GM19240 (cell line): ENCODE measurements at regions not wholly inside any gene's neighbourhood (a gene's known extent, or its start where the extent isn't known, plus 50 kb on each side); places are given as distances from the start of the nearest gene placed in this dataset.

ENCODE experiments used
- DNase-seq: peaks from one replicate; pipeline ENCODE4 v3.0.0; 2011; ENCODE audit warnings: low spot score; ENCODE audit not compliant: insufficient read length

- no peak for DNase-seq
Observed at GRCh38 chr1:34270181-34270580, 93.5 kb downstream of the C1orf94 start.

DNA sequence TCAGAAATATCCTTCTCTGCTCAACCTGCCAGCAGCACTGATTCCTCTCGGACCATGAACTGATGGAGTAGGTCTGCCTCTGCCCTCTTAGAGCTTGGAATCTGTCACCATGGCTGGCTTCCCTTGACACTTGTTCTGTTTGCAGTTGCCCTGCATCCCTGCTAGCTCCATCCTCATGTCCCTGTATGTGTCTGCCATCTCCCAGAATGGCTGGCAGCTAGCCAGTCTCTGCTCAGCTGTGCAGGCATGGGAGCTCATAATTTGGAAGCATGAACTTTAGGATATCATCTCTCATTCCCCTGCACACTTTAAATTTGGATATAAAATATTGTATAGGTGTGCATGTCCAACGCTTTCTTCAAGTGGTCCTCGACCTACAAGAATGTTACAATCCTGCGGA lies 95.4 kb downstream of the C1orf94 start:
- no peak for DNase-seq

DNA sequence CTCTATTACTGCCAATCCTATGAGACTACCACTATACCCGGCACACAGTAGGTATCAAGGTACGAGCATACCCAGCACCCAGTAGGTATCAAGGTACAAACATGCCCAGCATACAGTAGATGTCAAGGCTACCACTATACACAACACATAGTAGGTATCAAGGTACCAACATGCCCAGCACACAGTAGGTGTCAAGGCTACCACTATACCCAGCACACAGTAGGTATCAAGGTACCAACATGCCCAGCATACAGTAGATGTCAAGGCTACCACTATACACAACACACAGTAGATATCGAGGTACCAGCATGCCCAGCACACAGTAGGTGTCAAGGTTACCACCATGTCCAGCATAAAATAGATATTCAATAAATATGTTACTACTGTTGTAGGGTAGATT lies 98.4 kb downstream of the C1orf94 start:
- no peak for DNase-seq

GRCh38 chr1:34276606-34277005 lies 99.9 kb downstream of the C1orf94 start:
- DNase-seq, result no peak

- no peak for DNase-seq
Observed at GRCh38 chr1:34277150-34277549, 100.4 kb downstream of the C1orf94 start.

GRCh38 chr1:34278211-34278610 lies 101.5 kb downstream of the C1orf94 start:
- no peak for DNase-seq

- DNase-seq, result no peak
Observed at GRCh38 chr1:34279971-34280370, 103.3 kb downstream of the C1orf94 start.

DNA sequence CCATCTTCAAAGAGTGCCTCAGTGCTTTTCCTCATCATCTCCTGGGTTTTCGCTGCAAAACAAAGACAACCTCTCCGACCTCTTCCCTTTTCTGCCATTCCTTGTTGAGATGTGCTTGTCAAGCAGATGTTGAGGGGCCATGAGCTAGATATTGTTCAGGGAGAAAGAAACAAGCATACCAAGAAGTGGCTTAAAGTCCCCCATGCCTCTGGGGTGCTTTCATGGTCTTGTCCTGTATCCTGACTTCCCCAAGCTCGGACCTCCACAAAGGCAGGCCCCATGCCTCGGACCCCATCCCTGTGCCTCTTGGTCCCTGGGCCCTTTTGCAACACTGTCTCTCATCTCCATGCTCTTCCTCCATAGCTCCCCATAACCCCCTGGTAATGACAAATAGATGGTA lies 103.8 kb downstream of the C1orf94 start:
- DNase-seq, result no peak

GRCh38 chr1:34283142-34283541 lies 106.4 kb downstream of the C1orf94 start:
- no peak for DNase-seq

DNA sequence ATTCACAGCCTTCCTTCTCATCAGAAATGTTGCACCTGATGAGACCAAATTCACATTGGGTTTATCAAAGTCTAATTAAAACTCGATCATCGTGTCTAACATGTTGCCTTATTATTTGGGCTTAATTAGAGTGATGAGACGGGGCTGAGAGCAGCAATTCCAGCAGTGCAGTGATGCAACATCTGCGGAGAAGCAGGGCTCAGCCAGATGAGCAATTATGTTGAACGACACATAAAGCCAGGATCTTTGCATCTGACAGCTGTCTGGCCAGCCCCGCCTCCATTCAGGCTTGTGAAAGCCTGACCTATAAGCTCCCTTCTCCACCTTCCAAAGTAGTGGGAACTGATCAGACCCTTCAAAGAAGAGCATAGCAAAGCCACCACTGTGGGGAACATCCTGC lies 109.8 kb downstream of the C1orf94 start:
- no peak for DNase-seq

GRCh38 chr1:34290831-34291230 lies 114.1 kb downstream of the C1orf94 start:
- no peak for DNase-seq

DNA sequence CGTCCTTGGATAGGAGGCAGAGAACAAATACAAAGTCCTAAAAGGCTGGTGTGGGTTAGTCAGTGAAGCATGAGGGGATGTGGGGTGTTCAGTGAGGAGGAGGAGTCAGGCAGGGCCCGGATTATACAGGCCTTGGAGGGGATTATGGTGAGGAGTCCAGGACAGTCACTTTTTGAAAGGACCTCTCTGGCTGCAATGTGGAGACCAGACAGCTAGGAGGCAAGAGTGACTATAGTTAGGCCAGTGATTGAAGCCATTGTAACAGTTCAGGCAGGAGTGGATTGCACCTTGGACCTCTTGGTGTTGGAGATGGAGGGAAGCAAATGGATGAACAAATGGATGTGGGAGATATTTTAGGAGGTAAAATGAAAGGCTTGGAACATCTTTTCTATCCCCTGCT lies 115.8 kb downstream of the C1orf94 start:
- no peak for DNase-seq

- no peak for DNase-seq
Observed at GRCh38 chr1:34296059-34296458, 119.4 kb downstream of the C1orf94 start.

DNA sequence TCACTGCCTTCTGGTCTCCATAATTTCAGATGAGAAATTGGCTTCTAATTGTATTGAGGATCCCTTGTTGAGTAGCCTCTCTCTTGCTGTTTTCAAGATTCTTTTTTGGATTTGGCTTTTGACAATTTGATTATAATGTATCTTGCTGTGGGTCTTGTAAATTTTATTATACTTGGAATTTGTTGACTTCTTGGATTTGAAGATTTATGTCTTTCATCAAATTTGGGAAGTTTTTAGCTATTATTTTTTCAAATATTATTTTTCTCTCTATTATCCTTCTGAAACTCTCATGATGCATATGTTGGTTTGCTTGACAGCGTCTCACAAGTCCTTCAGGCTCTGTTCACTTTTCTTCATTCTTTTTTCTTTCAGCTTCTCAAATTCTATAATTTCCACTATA lies 126.1 kb downstream of the C1orf94 start:
- no peak for DNase-seq

DNA sequence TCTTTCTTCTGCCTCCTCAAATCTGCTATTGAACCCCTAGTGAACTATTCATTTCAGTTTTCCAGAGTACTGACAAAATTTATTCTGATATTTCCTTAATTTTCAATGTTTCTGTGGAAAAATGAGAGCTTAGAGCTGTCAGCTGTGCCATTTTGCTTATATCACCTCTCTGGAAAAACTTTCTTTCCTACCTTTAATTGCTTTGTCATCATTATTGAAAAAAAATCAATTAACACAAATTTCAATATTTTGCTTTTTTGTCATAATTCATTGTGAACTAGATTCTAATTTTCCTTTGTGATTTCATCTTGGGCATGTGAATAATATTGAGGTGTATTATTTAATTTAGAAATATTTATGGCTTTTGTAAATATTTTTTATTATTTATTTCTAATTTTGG lies 126.5 kb downstream of the C1orf94 start:
- no peak for DNase-seq

DNA sequence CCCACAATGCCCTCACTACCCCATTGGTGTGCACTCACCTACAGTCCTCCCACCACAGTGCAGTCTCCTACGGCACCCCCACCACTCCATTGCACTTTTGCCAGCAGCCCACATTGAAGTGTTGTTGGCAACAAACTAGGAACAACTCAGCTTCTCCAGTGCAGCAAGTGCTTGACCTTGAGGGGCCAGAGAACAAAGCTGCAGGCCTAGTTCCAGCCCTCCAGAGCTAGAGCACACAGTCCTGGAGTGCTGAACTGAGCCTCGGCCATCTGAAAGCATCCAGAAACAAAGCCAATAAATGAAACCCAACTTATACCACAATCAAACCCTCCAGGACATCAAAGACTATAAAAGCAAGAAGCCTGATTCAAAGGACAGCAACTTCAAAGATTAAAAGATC lies 129.9 kb downstream of the C1orf94 start:
- DNase-seq, result no peak

DNA sequence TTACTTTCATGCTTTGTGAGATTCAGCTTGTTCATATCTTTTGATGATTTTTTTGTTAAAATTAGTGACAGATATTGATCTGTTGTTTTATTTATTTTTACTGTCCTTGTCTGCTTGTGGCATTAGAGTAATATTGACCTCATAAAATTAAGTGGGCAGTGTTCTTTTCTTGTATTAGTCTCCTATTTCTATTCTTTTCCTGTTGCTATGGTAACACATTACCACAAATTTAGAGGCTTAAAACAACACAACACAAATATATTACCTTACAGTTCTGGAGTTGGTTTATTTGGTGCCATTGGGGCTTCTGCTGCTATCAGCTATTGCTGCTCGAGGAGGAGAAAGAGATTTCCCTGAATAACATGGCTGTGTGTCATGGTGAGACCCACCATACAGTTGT lies 135.7 kb downstream of the C1orf94 start:
- DNase-seq, result no peak

- no peak for DNase-seq
Observed at GRCh38 chr1:34315974-34316373, 139.3 kb downstream of the C1orf94 start.

DNA sequence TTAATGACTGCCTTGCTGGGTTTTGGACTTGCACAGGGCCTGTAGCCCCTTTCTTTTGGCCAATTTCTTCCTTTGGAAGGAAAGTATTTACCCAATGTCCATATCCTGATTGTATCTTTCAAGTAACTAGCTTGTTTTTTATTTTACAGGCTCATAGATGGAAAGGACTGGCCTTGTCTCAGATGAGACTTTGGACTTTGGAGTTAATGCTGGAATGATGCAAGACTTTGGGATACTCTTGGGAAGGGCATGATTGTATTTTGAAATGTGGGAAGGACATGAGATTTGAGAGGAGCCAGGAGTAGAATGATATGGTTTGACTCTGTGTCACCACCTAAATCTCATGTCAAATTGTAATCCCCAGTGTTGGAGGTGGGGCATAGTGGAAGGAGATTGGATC lies 140.1 kb downstream of the C1orf94 start:
- DNase-seq, result no peak

- no peak for DNase-seq
Observed at GRCh38 chr1:34319218-34319617, 142.5 kb downstream of the C1orf94 start.

GRCh38 chr1:34320053-34320669 lies 143.5 kb downstream of the C1orf94 start:
- no peak for DNase-seq

DNA sequence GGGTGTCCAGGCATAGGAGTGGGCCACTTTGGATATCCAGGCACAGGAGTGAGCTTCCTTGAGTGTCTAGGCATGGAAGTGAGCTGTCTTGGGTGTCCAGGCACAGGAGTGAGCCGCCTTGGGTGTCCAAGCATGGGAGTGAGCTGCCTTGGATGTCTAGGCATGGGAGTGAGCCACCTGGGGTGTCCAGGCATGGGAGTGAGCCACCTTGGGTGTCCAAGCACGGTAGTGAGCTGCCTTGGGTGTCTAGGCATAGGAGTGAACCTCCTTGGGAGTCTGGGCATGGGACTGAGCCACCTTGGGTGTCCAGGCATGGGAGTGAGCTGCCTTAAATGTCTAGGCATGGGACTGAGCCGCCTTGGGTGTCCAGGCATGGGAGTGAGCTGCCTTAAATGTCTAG lies 146.3 kb downstream of the C1orf94 start:
- DNase-seq, result no peak

DNA sequence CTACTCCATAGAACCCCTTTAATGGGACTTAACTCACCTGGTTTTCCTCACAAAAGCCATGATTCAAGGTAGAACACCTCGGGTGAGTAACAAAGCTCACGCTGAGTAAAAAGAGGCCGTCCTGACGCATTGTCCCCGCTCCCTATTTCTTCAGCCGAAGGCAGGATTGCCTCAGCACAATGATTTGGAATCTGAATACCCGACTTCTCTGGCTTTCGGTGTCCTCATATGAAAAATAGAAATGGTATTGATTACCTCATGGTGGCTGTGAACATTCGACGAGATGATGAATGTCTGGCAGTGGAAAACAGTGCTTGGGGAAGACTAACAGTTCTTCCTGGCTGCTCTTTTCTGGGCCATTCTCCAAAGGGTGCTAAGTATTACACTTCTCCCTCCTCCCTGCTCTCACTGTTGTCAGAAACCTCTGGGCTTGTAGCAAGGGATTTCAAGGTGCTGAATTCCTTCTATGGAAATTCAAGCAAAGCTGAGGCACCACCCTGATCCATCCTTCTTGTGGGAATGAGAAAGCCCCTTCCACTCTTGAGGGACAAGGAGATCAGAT lies 148.3 kb downstream of the C1orf94 start:
- DNase-seq, result no peak
